ENCODE measurements at regions not wholly inside any gene's neighbourhood (a gene's known extent, or its start where the extent isn't known, plus 50 kb on each side); places are given as distances from the start of the nearest gene placed in this dataset.

GRCh38 chr10:129233351-129234148 is 233.5 kb upstream of the MGMT start:
- TF ChIP-seq ZBTB5 (IDR thresholded peaks at IDR 0.05), result no peak
- DNase-seq (ENCODE audit: extremely low read depth in 1 of 4, low spot score in 3 of 4), result no peak
- Histone ChIP-seq H3K4me1 (replicated peaks in 1 of 2; ENCODE audit: control insufficient read depth in 2 of 2, insufficient read depth in 2 of 2, low read length in 2 of 2) (no peaks in the 10 kb centered on the region), H3K9ac (ENCODE audit: insufficient read depth in 1 of 2, low read depth in 2 of 2, low read length in 2 of 2) (no peak overlapping the region), H3K4me2 (ENCODE audit: insufficient read depth, low read length) (no peak overlapping the region), H2AFZ (ENCODE audit: low read depth, low read length) (no peak overlapping the region), H3K4me3 (no peak overlapping the region), H4K20me1 (replicated peaks; ENCODE audit: control insufficient read depth, insufficient read depth, low read length) (no peaks in the 10 kb centered on the region), H3K9me3 (replicated peaks; ENCODE audit: control insufficient read depth, insufficient read depth, low read depth, low read length) (no peaks in the 10 kb centered on the region), H3K9me1 (ENCODE audit: control insufficient read depth, insufficient read depth, low read length) (no peaks in the 10 kb centered on the region), H3K27ac (ENCODE audit: extremely low read depth, low read depth, low read length) (no peak overlapping the region), H3K79me2 (ENCODE audit: control insufficient read depth, insufficient read depth, low read length) (no peaks in the 10 kb centered on the region), H3K36me3 (ENCODE audit: control insufficient read depth, insufficient read depth, low read length) (no peaks in the 10 kb centered on the region), H3K27me3 (ENCODE audit: control insufficient read depth in 2 of 2, insufficient read depth in 2 of 2, low read length in 2 of 2) (no peaks in the 10 kb centered on the region; a peak in 1 of 5 replicates)
- intact Hi-C loops (cut with micrococcal nuclease) (no loop called here), in situ Hi-C loops (cut with MboI) (no loop called here)
- no peak for ATAC-seq
- no peak for FAIRE-seq
- BruUV-seq (replicated peaks), result no TSS peak
- WGBS (ENCODE audit: insufficient coverage, low coverage, missing lambda C conversion rate), result 0% methylated on average over 9 of the region's 15 CpGs
- POLR2A ChIA-PET, result no interaction called here
- CTCF ChIA-PET (ENCODE audit: low intra/inter-chr PET ratio), result no interaction called here

DNA sequence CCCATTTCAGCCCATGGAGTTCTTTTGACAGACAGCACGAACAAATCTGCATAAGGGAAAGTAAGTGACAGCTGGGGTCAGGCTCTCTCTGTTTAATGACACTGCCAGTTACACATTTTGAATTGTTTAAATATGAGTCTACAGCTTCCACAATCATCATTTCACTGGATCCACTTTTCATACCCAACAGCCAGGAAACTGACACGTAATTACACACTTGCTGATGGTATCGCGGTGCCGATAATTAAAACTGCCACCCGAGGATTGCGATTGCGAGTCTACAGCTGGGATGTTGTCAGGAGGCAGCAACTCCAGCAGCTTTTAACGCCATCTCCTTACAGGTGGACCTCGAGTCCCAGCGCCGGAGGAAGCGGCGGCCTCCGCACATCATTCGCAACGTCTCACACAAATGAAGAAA is 230.8 kb upstream of the MGMT start:
- 2% methylated on average over 14 of the region's 17 CpGs for WGBS (ENCODE audit: insufficient coverage, low coverage, missing lambda C conversion rate)
- no TSS peak for BruUV-seq (replicated peaks)
- no peaks in the 10 kb centered on the region for H4K20me1 ChIP-seq (replicated peaks; ENCODE audit: control insufficient read depth, insufficient read depth, low read length)
- ChIA-PET POLR2A (no interaction called here), CTCF (ENCODE audit: low intra/inter-chr PET ratio) (no interaction called here)
- peaks cover 0 to 4% of the 10 kb centered on the region in 2 experiments; a peak in 2 of 5 replicates for H3K27me3 ChIP-seq (ENCODE audit: control insufficient read depth in 2 of 2, insufficient read depth in 2 of 2, low read length in 2 of 2)
- H3K9ac ChIP-seq (ENCODE audit: insufficient read depth in 1 of 2, low read depth in 2 of 2, low read length in 2 of 2), result no peak overlapping the region
- no peak overlapping the region for H2AFZ ChIP-seq (ENCODE audit: low read depth, low read length)
- no peak overlapping the region for H3K27ac ChIP-seq (ENCODE audit: extremely low read depth, low read depth, low read length)
- no peak for FAIRE-seq
- no peaks in the 10 kb centered on the region for H3K9me3 ChIP-seq (replicated peaks; ENCODE audit: control insufficient read depth, insufficient read depth, low read depth, low read length)
- no peak overlapping the region for H3K4me2 ChIP-seq (ENCODE audit: insufficient read depth, low read length)
- H3K36me3 ChIP-seq (ENCODE audit: control insufficient read depth, insufficient read depth, low read length), result no peaks in the 10 kb centered on the region
- intact Hi-C loops (cut with micrococcal nuclease) (no loop called here), in situ Hi-C loops (cut with MboI) (no loop called here)
- no peak overlapping the region for H3K4me3 ChIP-seq
- DNase-seq (ENCODE audit: extremely low read depth in 1 of 4, low spot score in 3 of 4), result no peak
- no peaks in the 10 kb centered on the region for H3K4me1 ChIP-seq (replicated peaks in 1 of 2; ENCODE audit: control insufficient read depth in 2 of 2, insufficient read depth in 2 of 2, low read length in 2 of 2)
- ATAC-seq, result no peak
- no peaks in the 10 kb centered on the region for H3K79me2 ChIP-seq (ENCODE audit: control insufficient read depth, insufficient read depth, low read length)
- no peaks in the 10 kb centered on the region for H3K9me1 ChIP-seq (ENCODE audit: control insufficient read depth, insufficient read depth, low read length)
- TF ChIP-seq ETV5 (CRISPR knock-in tag; IDR thresholded peaks at IDR 0.05; ENCODE audit: low read depth) (no peak), C11orf30 (IDR thresholded peaks at IDR 0.05; ENCODE audit: low read depth) (no peak), ESRRA (IDR thresholded peaks at IDR 0.05; ENCODE audit: borderline replicate concordance, low read depth) (no peak), ZNF583 (CRISPR knock-in tag; IDR thresholded peaks at IDR 0.05) (no peak), SAP30 (IDR thresholded peaks at IDR 0.05; ENCODE audit: borderline replicate concordance, insufficient read depth, low read depth, low read length, poor library complexity, severe bottlenecking) (no peak), TARDBP (IDR thresholded peaks at IDR 0.05) (no peak), NCOA2 (IDR thresholded peaks at IDR 0.05; ENCODE audit: partially characterized antibody in 2 of 2) (no peak), HMGXB4 (CRISPR knock-in tag; IDR thresholded peaks at IDR 0.05) (no peak)
- TF ChIP-seq, protein P1, sequence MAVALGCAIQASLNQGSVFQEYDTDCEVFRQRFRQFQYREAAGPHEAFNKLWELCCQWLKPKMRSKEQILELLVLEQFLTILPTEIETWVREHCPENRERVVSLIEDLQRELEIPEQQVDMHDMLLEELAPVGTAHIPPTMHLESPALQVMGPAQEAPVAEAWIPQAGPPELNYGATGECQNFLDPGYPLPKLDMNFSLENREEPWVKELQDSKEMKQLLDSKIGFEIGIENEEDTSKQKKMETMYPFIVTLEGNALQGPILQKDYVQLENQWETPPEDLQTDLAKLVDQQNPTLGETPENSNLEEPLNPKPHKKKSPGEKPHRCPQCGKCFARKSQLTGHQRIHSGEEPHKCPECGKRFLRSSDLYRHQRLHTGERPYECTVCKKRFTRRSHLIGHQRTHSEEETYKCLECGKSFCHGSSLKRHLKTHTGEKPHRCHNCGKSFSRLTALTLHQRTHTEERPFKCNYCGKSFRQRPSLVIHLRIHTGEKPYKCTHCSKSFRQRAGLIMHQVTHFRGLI (CRISPR knock-in tag; IDR thresholded peaks at IDR 0.05), result no peak

All from K562 (cell line).